ENCODE measurements at regions not wholly inside any gene's neighbourhood (a gene's known extent, or its start where the extent isn't known, plus 50 kb on each side); places are given as distances from the start of the nearest gene placed in this dataset.

DNA sequence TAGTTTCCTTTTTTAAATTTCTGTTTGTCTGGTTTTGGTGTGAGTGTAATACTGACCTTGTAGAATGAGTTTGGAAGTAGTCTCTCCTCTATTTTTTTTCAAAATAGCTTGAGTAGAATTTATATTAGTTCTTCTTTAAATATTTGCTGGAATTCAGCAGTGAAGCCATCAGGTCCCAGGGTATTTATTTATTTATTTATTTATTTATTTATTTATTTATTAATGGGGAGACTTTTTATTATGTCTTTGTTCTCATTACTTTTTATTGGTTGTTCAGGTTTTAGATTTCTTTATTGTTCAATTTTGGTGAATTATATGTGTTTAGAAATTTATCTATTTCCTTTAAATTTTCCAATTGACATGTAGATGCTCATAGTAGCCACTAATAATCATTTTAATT, 875.8 kb upstream of the COX7C start:
- no peak for ATAC-seq
- no peaks in the 10 kb centered on the region for H3K4me1 ChIP-seq (replicated peaks in 1 of 2; ENCODE audit: control insufficient read depth in 2 of 2, insufficient read depth in 2 of 2, low read length in 2 of 2)
- no peak overlapping the region for H3K9ac ChIP-seq (ENCODE audit: insufficient read depth in 1 of 2, low read depth in 2 of 2, low read length in 2 of 2)
- in situ Hi-C loops (cut with MboI) (no loop called here), intact Hi-C loops (cut with micrococcal nuclease) (no loop called here)
- H2AFZ ChIP-seq (ENCODE audit: low read depth, low read length), result no peak overlapping the region
- no peaks in the 10 kb centered on the region for H3K79me2 ChIP-seq (ENCODE audit: control insufficient read depth, insufficient read depth, low read length)
- BruUV-seq (replicated peaks), result no TSS peak
- H3K27me3 ChIP-seq (ENCODE audit: control insufficient read depth in 2 of 2, insufficient read depth in 2 of 2, low read length in 2 of 2), result no peaks in the 10 kb centered on the region
- no peak overlapping the region for H3K27ac ChIP-seq (ENCODE audit: extremely low read depth, low read depth, low read length)
- FAIRE-seq, result no peak
- no peaks in the 10 kb centered on the region for H4K20me1 ChIP-seq (replicated peaks; ENCODE audit: control insufficient read depth, insufficient read depth, low read length)
- H3K4me2 ChIP-seq (ENCODE audit: insufficient read depth, low read length), result no peak overlapping the region
- H3K4me3 ChIP-seq, result no peak overlapping the region
- ChIA-PET CTCF (ENCODE audit: low intra/inter-chr PET ratio) (no interaction called here), POLR2A (no interaction called here)
- no peaks in the 10 kb centered on the region for H3K9me1 ChIP-seq (ENCODE audit: control insufficient read depth, insufficient read depth, low read length)
- no peaks in the 10 kb centered on the region for H3K9me3 ChIP-seq (replicated peaks; ENCODE audit: control insufficient read depth, insufficient read depth, low read depth, low read length)
- DNase-seq (ENCODE audit: extremely low read depth in 1 of 4, low spot score in 3 of 4), result no peak
- H3K36me3 ChIP-seq (ENCODE audit: control insufficient read depth, insufficient read depth, low read length), result no peaks in the 10 kb centered on the region
- TF ChIP-seq ZNF274 (IDR thresholded peaks at IDR 0.05; ENCODE audit: borderline replicate concordance, low read depth, low read length) (no peak), ESRRB (CRISPR knock-in tag; IDR thresholded peaks at IDR 0.05; ENCODE audit: borderline replicate concordance) (no peak), RBFOX2 (IDR thresholded peaks at IDR 0.05; ENCODE audit: low read depth, low read length) (no peak), ZBTB1 (CRISPR knock-in tag; IDR thresholded peaks at IDR 0.05; ENCODE audit: borderline replicate concordance, low read depth) (no peak), MXI1 (IDR thresholded peaks at IDR 0.05; ENCODE audit: low read depth, low read length) (no peak), SREBF2 (CRISPR knock-in tag; IDR thresholded peaks at IDR 0.05) (no peak), SETDB1 (IDR thresholded peaks at IDR 0.05; ENCODE audit: low read length) (no peak), ZNF551 (CRISPR knock-in tag; IDR thresholded peaks at IDR 0.05) (no peak), MCM3 (IDR thresholded peaks at IDR 0.05) (no peak), PPARD (CRISPR knock-in tag; IDR thresholded peaks at IDR 0.05) (no peak)
- TF ChIP-seq, protein P1, sequence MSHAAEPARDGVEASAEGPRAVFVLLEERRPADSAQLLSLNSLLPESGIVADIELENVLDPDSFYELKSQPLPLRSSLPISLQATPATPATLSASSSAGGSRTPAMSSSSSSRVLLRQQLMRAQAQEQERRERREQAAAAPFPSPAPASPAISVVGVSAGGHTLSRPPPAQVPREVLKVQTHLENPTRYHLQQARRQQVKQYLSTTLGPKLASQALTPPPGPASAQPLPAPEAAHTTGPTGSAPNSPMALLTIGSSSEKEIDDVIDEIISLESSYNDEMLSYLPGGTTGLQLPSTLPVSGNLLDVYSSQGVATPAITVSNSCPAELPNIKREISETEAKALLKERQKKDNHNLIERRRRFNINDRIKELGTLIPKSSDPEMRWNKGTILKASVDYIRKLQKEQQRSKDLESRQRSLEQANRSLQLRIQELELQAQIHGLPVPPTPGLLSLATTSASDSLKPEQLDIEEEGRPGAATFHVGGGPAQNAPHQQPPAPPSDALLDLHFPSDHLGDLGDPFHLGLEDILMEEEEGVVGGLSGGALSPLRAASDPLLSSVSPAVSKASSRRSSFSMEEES (CRISPR knock-in tag; IDR thresholded peaks at IDR 0.05), result no peak
